OCI-LY1 (cell line): ENCODE measurements at regions not wholly inside any gene's neighbourhood (a gene's known extent, or its start where the extent isn't known, plus 50 kb on each side); places are given as distances from the start of the nearest gene placed in this dataset.

ENCODE experiments used
- H2AFZ ChIP-seq: fragments of 200-600 bp; sonication (generic), shearing (Covaris generic); 2 replicates; pipeline ENCODE4 v1.6.0; 2014; ENCODE audit warnings: antibody characterized with exemption, mild to moderate bottlenecking, low read length
- H3F3A ChIP-seq: fragments of 200-600 bp; sonication (generic), shearing (Covaris generic); 2 replicates; pipeline ENCODE4 v1.6.0; 2014; ENCODE audit warnings: mild to moderate bottlenecking, antibody characterized with exemption, low read length, moderate library complexity; ENCODE audit not compliant: insufficient read depth
- H3K27ac ChIP-seq: fragments of 200-600 bp; sonication (generic); 2 replicates; pipeline ENCODE4 v1.5.1; 2014; ENCODE audit warnings: low read length, mixed run types, mild to moderate bottlenecking, low read depth; ENCODE audit not compliant: poor library complexity, severe bottlenecking
- H3K27me3 ChIP-seq: fragments of 200-600 bp; sonication (generic); 2 replicates; pipeline ENCODE4 v1.6.0; 2014; ENCODE audit warnings: antibody characterized with exemption, mild to moderate bottlenecking, low read length, moderate library complexity; ENCODE audit not compliant: insufficient read depth
- H3K36me3 ChIP-seq: fragments of 200-600 bp; sonication (generic); 2 replicates; pipeline ENCODE4 v1.6.1; 2014; ENCODE audit warnings: mild to moderate bottlenecking, antibody characterized with exemption, low read length, moderate library complexity, mixed read lengths; ENCODE audit not compliant: insufficient read depth
- H3K4me1 ChIP-seq: fragments of 200-600 bp; sonication (generic); 2 replicates; pipeline ENCODE4 v1.5.1; 2014; ENCODE audit warnings: mild to moderate bottlenecking, low read length, moderate library complexity; ENCODE audit not compliant: insufficient read depth, severe bottlenecking
- H3K4me2 ChIP-seq: fragments of 200-600 bp; sonication (generic), shearing (Covaris generic); 2 replicates; pipeline ENCODE4 v1.6.1; 2014; ENCODE audit warnings: low read length
- H3K4me3 ChIP-seq: fragments of 200-600 bp; sonication (generic); 2 replicates; pipeline ENCODE4 v1.5.1; 2014; ENCODE audit warnings: low read length, low read depth, mild to moderate bottlenecking, mixed read lengths; ENCODE audit not compliant: poor library complexity, severe bottlenecking
- H3K79me2 ChIP-seq: fragments of 200-600 bp; shearing (Covaris generic); 2 replicates; pipeline ENCODE4 v1.6.1; 2016; ENCODE audit warnings: mixed run types, low read length, mixed read lengths; ENCODE audit not compliant: insufficient read depth
- H3K9ac ChIP-seq: fragments of 200-600 bp; sonication (generic), shearing (Covaris generic); 2 replicates; pipeline ENCODE4 v1.6.1; 2014; ENCODE audit warnings: mild to moderate bottlenecking, low read length, mixed read lengths
- H3K9me2 ChIP-seq: fragments of 200-600 bp; sonication (generic), shearing (Covaris generic); 2 replicates; pipeline ENCODE4 v1.6.1; 2014; ENCODE audit warnings: low read depth, mild to moderate bottlenecking, low read length, mixed read lengths
- H3K9me3 ChIP-seq: fragments of 200-600 bp; shearing (Covaris generic); 2 replicates; pipeline ENCODE4 v1.6.1; 2014; ENCODE audit warnings: low read length, mixed read lengths
- H4K20me1 ChIP-seq: fragments of 200-600 bp; sonication (generic), shearing (Covaris generic); 2 replicates; pipeline ENCODE4 v1.6.0; 2016; ENCODE audit warnings: mild to moderate bottlenecking, low read length; ENCODE audit not compliant: insufficient read depth
- EZH2 ChIP-seq: fragments of 200-600 bp; sonication (generic), shearing (Covaris generic); IDR thresholded peaks from 2 replicates; pipeline ENCODE4 v1.8.0; 2017; ENCODE audit warnings: borderline replicate concordance, mixed run types, mild to moderate bottlenecking, antibody characterized with exemption, low read length, moderate library complexity, mixed read lengths
- TF ChIP-seq, protein P1 (sequence below): fragments of 200-600 bp; sonication (generic), shearing (Covaris generic); IDR thresholded peaks from 2 replicates; pipeline ENCODE4 v1.5.1; 2017; ENCODE audit warnings: mild to moderate bottlenecking, antibody characterized with exemption, low read length, moderate library complexity, mixed read lengths

DNA sequence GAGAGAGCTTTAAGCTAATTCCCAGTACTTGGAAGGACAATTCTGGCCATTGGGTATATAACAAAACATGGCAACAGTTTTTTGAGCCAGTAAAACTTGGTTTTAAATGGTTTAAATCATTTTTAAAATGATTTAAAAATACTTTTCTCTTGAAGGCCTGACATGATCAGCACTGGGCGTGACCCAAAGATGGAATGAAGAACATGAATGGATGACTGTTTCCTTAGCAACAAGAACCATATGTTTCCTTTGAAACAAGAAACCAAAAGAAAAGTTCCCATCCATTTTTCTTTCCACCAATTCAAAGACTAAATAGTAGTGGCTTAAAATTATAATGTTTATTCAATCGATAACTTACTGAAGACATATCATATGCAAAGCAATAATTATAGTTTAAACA lies 348.3 kb upstream of the FIGN start:
- no peaks in the 10 kb centered on the region for H3K9me3 ChIP-seq
- H3K27ac ChIP-seq: no peak overlapping the region
- H3K4me2 ChIP-seq: no peak overlapping the region
- H3K9ac ChIP-seq: no peak overlapping the region
- H3K4me1 ChIP-seq: no peaks in the 10 kb centered on the region
- no peak overlapping the region for H2AFZ ChIP-seq
- no peaks in the 10 kb centered on the region for H3K36me3 ChIP-seq
- no peaks in the 10 kb centered on the region for H3K79me2 ChIP-seq
- no peaks in the 10 kb centered on the region for H3K27me3 ChIP-seq
- no peaks in the 10 kb centered on the region for H4K20me1 ChIP-seq
- no peaks in the 10 kb centered on the region for H3F3A ChIP-seq
- TF ChIP-seq EZH2: no peak
- TF ChIP-seq, protein P1, sequence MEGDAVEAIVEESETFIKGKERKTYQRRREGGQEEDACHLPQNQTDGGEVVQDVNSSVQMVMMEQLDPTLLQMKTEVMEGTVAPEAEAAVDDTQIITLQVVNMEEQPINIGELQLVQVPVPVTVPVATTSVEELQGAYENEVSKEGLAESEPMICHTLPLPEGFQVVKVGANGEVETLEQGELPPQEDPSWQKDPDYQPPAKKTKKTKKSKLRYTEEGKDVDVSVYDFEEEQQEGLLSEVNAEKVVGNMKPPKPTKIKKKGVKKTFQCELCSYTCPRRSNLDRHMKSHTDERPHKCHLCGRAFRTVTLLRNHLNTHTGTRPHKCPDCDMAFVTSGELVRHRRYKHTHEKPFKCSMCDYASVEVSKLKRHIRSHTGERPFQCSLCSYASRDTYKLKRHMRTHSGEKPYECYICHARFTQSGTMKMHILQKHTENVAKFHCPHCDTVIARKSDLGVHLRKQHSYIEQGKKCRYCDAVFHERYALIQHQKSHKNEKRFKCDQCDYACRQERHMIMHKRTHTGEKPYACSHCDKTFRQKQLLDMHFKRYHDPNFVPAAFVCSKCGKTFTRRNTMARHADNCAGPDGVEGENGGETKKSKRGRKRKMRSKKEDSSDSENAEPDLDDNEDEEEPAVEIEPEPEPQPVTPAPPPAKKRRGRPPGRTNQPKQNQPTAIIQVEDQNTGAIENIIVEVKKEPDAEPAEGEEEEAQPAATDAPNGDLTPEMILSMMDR: no peak
- no peak overlapping the region for H3K4me3 ChIP-seq
- H3K9me2 ChIP-seq: no peaks in the 10 kb centered on the region

DNA sequence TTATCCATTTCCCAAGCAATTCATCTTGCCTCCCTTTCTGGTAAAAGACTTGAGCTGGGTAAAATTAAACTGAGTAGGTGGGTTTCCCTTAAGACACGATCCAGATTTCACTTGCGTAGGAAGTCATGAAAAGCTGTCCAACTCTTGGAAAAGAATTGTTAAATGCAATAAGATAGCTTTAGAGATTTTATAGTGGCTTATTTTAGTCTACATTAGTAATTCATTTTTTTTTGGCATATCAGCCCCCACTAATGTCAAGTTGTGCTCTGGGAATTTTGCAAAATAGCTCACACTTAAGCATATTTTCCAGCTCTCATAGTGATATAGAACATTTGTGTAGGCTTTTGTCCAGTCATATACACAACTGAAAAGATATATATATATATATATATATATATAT lies 344.7 kb upstream of the FIGN start:
- no peak overlapping the region for H3K4me3 ChIP-seq
- H3K9me3 ChIP-seq: no peaks in the 10 kb centered on the region
- H3K36me3 ChIP-seq: no peaks in the 10 kb centered on the region
- H3K79me2 ChIP-seq: no peaks in the 10 kb centered on the region
- H3K27ac ChIP-seq: no peak overlapping the region
- no peaks in the 10 kb centered on the region for H3K4me1 ChIP-seq
- no peak overlapping the region for H3K4me2 ChIP-seq
- no peaks in the 10 kb centered on the region for H4K20me1 ChIP-seq
- H2AFZ ChIP-seq: no peak overlapping the region
- H3K9me2 ChIP-seq: no peaks in the 10 kb centered on the region
- no peak overlapping the region for H3K9ac ChIP-seq
- H3K27me3 ChIP-seq: no peaks in the 10 kb centered on the region
- no peak for TF ChIP-seq EZH2
- TF ChIP-seq, protein P1: no peak
- no peaks in the 10 kb centered on the region for H3F3A ChIP-seq

DNA sequence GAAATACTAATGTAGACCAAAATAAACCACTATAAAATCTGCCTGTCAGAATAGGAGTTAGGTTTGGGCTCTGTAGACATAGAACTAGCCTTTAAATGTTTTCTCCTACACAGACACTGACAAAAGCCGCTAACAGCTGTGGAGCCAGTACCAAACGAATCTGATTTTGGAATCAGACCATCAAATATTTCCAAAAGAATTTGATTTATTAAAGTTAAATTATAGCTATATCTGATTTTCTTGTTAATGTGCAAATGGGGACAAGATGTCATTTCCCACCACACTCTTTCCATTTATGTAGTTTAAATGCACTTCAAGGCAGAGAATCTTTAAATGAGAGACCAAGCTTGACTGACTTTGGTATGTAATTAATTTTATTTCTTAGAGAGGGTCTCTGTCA lies 343.4 kb upstream of the FIGN start:
- TF ChIP-seq EZH2: no peak
- TF ChIP-seq, protein P1: no peak
- H3K36me3 ChIP-seq: no peaks in the 10 kb centered on the region
- H3K79me2 ChIP-seq: no peaks in the 10 kb centered on the region
- H3K9ac ChIP-seq: no peak overlapping the region
- no peaks in the 10 kb centered on the region for H4K20me1 ChIP-seq
- no peaks in the 10 kb centered on the region for H3F3A ChIP-seq
- H3K27me3 ChIP-seq: no peaks in the 10 kb centered on the region
- no peak overlapping the region for H2AFZ ChIP-seq
- no peaks in the 10 kb centered on the region for H3K9me3 ChIP-seq
- H3K4me3 ChIP-seq: no peak overlapping the region
- H3K4me1 ChIP-seq: no peaks in the 10 kb centered on the region
- no peak overlapping the region for H3K4me2 ChIP-seq
- no peak overlapping the region for H3K27ac ChIP-seq
- no peaks in the 10 kb centered on the region for H3K9me2 ChIP-seq
